ENCODE measurements at regions not wholly inside any gene's neighbourhood (a gene's known extent, or its start where the extent isn't known, plus 50 kb on each side); places are given as distances from the start of the nearest gene placed in this dataset.
"Not testable (repeated sequence)": the region's sequence is repeated elsewhere in the genome, so short reads cannot be mapped to it uniquely, and the experiment has no call there.

- DNase-seq (ENCODE audit: low read depth in 2 of 2): no peak
Observed at GRCh38 chr3:157582637-157582973, 79.4 kb upstream of the VEPH1 start.

- DNase-seq (ENCODE audit: low read depth in 2 of 2): not testable (repeated sequence)
Observed at GRCh38 chr3:157581956-157582636, 78.9 kb upstream of the VEPH1 start.

DNA sequence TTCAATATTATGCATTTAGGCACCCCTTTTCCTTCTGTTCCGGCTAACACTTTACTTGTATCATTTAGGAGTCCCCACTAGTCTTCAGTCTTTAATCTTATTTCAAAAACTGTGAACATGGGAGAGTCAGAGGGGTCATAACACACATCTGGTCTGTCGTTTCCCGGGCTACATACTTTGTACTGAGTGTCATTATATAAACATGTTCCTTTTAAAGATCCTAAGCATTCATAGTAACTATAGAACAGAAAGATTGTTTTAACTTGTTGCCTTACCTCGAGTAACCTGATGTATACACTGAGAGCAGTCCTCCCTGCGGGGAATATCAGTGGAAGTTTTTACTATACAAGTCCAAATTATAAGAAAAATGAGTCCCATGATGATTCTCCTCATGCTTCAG, 78.2 kb upstream of the VEPH1 start:
- DNase-seq (ENCODE audit: low read depth in 2 of 2): no peak

GRCh38 chr3:157578181-157578580, 75.0 kb upstream of the VEPH1 start:
- DNase-seq (ENCODE audit: low read depth in 2 of 2): no peak

DNA sequence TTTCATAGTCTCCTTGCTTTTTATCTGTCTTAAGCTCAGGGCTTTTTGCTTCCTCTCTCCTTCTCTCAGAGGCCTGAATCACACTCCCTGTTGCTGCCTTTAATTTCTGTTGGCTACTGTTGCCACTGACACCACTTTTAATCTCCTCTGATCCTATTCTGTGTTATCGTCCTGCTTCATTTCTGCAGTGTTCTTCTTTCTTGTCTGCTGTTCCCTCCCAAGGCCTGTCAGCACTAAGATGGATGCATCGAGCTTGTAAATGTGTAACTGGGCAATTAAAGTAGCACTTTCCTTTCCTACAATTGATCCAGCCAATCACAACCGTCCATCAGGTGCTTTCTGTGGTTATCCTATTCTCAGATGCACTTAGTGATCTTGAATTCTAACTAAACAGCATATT, 71.3 kb upstream of the VEPH1 start:
- DNase-seq (ENCODE audit: low read depth in 2 of 2): no peak

DNA sequence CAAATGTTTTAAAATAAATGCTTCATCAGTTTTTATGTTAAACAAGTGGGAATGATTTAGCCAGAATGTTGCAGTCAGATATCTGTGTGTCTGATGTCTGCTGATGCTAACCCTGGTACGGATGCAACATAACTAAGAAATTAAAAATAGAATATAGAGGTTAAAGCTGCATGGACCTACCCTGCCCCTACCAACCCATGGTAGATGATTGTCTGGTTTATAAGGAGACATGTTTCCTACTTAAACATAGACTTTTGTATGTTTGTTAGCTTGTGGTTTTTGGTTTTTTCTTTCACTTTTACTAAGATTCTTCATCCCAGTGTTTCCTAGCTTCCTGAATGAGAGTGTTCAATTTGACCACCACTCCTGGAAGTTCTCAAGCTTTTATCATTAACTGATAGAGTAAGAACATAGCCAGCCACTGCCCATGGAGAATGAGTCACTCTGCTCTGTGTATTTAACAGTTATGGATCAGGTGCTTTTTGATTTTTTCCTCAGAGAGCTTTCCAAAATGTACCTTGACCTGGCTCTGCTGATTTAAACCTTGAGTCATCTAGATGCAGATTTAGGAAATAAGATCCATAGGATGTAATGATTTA, 70.7 kb upstream of the VEPH1 start:
- no peak for DNase-seq (ENCODE audit: low read depth in 2 of 2)

DNA sequence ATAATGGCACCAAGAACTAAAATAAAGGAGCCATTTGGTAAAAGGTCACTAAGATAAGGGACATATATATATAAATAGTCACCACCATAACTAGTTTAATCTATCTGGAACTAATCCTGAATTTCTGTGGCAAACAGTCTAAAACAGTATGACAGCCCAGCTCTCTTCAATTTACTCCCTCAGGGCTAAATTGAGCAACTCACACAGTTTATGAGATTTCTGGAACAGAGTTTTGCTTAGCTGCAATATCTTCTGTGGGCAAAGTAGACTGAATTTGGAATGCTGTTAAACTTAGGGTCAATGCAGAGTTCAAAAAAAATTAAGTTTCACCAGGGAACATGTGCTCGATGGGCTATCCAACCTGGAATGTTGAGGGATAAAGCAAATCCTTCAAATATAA, 70.1 kb upstream of the VEPH1 start:
- DNase-seq (ENCODE audit: low read depth in 2 of 2): no peak

GRCh38 chr3:157572559-157573270, 69.5 kb upstream of the VEPH1 start:
- no peak for DNase-seq (ENCODE audit: low read depth in 2 of 2)

DNA sequence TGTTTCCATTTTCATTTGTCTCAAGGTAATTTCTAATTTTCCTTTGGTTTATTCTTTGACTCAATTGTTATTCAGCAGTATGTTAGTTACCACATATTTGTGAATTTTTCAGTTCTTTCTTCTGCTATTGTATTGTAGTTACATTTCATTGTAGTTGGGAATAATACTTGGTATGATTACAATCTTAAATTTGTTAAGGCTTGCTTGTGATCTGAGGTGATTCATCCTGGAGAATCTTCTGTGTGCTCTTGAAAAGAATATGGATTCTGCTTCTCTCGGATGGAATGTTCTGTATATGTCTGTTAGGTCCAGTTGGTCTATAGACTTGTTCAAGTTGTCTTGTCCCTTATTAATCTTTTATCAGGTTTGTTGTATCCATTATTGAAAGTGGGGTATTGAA, 63.4 kb upstream of the VEPH1 start:
- DNase-seq (ENCODE audit: low read depth in 2 of 2): no peak

DNA sequence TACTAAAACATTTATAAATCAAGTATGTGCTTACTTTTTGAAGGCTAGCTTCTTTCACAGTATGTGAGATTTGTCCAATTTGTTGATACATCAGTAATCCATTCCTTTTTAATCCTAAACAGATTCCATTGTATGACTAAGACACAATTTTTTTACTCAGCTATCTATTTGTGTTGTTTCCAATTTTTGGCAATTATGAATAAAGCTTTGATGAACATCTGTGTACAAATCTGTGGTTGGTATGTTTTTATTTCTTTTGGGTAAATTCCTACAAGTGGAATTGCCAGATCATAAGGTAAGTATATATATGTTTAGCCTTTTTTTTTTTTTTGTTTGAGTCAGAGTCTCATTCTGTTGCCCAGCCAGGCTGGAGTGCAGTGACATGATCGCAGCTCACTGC, 56.2 kb upstream of the VEPH1 start:
- no peak for DNase-seq (ENCODE audit: low read depth in 2 of 2)
